OCI-LY7 (cell line): ENCODE measurements at regions not wholly inside any gene's neighbourhood (a gene's known extent, or its start where the extent isn't known, plus 50 kb on each side); places are given as distances from the start of the nearest gene placed in this dataset.

Source experiments
- BruUV-seq: library from RNA; stranded (reverse); fragments of 400-500 nt; replicated peaks from 2 replicates; lab custom pipeline; 2021; lab: Mats Ljungman, UMichigan
- CTCF ChIA-PET: fragments of 300-600 bp; sonication (Branson Sonifier 250); formaldehyde crosslinking; loops from one replicate; lab custom pipeline; 2022; ENCODE audit warnings: antibody characterized with exemption; ENCODE audit not compliant: unreplicated experiment; lab: Charles Lee
- POLR2A ChIA-PET: fragments of 300-600 bp; sonication (Branson Sonifier 250); formaldehyde crosslinking; loops from one replicate; lab custom pipeline; 2022; ENCODE audit warnings: antibody characterized with exemption; lab: Charles Lee
- DNase-seq: peaks from one replicate; pipeline ENCODE4 v3.0.0-alpha.2; 2015; ENCODE audit warnings: low spot score
- H2AFZ ChIP-seq: fragments of 200-600 bp; sonication (generic), shearing (Covaris generic); 2 replicates; pipeline ENCODE4 v1.6.1; 2014; ENCODE audit warnings: mild to moderate bottlenecking, antibody characterized with exemption, low read length, moderate library complexity
- H3K27ac ChIP-seq: fragments of 200-600 bp; sonication (generic); 2 replicates; pipeline ENCODE4 v1.5.1; 2014; ENCODE audit warnings: mixed run types, low read depth, mild to moderate bottlenecking, moderate library complexity, low read length, inconsistent platforms; ENCODE audit not compliant: poor library complexity, severe bottlenecking
- H3K36me3 ChIP-seq: fragments of 200-600 bp; sonication (generic); 2 replicates; pipeline ENCODE4 v1.6.1; 2014; ENCODE audit warnings: mild to moderate bottlenecking, antibody characterized with exemption, low read length, moderate library complexity, mixed read lengths; ENCODE audit not compliant: insufficient read depth
- H3K4me1 ChIP-seq: fragments of 200-600 bp; sonication (generic); 2 replicates; pipeline ENCODE4 v1.5.1; 2014; ENCODE audit warnings: mild to moderate bottlenecking, low read length; ENCODE audit not compliant: insufficient read depth, poor library complexity, severe bottlenecking
- H3K4me2 ChIP-seq: fragments of 200-600 bp; sonication (generic); 2 replicates; pipeline ENCODE4 v1.6.1; 2014; ENCODE audit warnings: mild to moderate bottlenecking, low read length
- H3K4me3 ChIP-seq: fragments of 200-600 bp; sonication (generic); 2 replicates; pipeline ENCODE4 v1.5.1; 2014; ENCODE audit warnings: mild to moderate bottlenecking, low read depth, low read length; ENCODE audit not compliant: poor library complexity, severe bottlenecking
- H3K79me2 ChIP-seq: fragments of 200-600 bp; sonication (generic); 2 replicates; pipeline ENCODE4 v1.6.1; 2016; ENCODE audit warnings: low read depth, mild to moderate bottlenecking, low read length, moderate library complexity, mixed read lengths; ENCODE audit not compliant: insufficient read depth
- H3K9me2 ChIP-seq: fragments of 200-600 bp; sonication (generic); 2 replicates; pipeline ENCODE4 v1.6.1; 2016; ENCODE audit warnings: mild to moderate bottlenecking, low read length, mixed read lengths; ENCODE audit not compliant: insufficient read depth
- H3K9me3 ChIP-seq: fragments of 200-600 bp; sonication (generic); 2 replicates; pipeline ENCODE4 v1.6.1; 2014; ENCODE audit warnings: mild to moderate bottlenecking, mixed run types, low read length, mixed read lengths
- H4K20me1 ChIP-seq: fragments of 200-600 bp; sonication (generic); 2 replicates; pipeline ENCODE4 v1.6.1; 2014; ENCODE audit warnings: mild to moderate bottlenecking, antibody characterized with exemption, low read length, moderate library complexity, mixed read lengths; ENCODE audit not compliant: insufficient read depth
- EZH2phosphoT487 ChIP-seq: fragments of 200-600 bp; sonication (generic); IDR thresholded peaks from 2 replicates; pipeline ENCODE4 v1.6.1; 2018; ENCODE audit warnings: low read depth, borderline replicate concordance, mild to moderate bottlenecking, mixed run types, antibody characterized with exemption, low read length, moderate library complexity, mixed read lengths
- intact Hi-C: fragments of 100-400 bp; cut with micrococcal nuclease; formaldehyde crosslinking; loops from one replicate; pipeline ENCODE4 v1.10.0; 2022; ENCODE audit not compliant: unreplicated experiment
- TF ChIP-seq, protein P1 (sequence below): fragments of 200-600 bp; sonication (generic); conservative IDR thresholded peaks from 2 replicates; pipeline ENCODE4 v1.5.1; 2014; ENCODE audit warnings: mild to moderate bottlenecking, antibody characterized with exemption, low read length, moderate library complexity, mixed read lengths

DNA sequence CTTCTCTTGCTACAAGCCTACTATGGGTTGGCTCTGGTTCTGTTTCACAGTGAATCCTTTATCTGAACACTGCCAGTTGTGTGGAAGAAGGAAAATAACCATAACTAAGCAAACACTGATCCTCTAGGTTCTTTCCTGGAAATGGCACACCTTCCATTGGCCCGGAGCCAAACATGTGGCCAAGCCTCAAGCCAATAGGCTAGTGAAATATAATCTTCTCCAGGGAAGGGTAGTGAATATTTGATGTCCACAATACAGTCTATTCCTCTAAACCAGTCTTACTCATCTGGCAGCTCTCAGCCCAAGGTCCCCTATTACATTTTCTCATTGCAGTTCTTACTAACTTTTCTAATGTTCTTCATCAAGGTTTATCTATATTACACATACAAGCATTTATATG lies 921.3 kb downstream of the TUSC7 start:
- Histone ChIP-seq H2AFZ (no peak overlapping the region), H3K27ac (no peak overlapping the region), H3K36me3 (no peaks in the 10 kb centered on the region), H3K4me3 (no peak overlapping the region), H3K4me2 (no peak overlapping the region), H3K9me2 (no peaks in the 10 kb centered on the region), H3K4me1 (no peaks in the 10 kb centered on the region), H3K9me3 (no peaks in the 10 kb centered on the region), H3K79me2 (no peaks in the 10 kb centered on the region), H4K20me1 (no peaks in the 10 kb centered on the region)
- TF ChIP-seq EZH2phosphoT487 = no peak
- intact Hi-C loops = no loop called here
- no peak for DNase-seq
- no TSS peak for BruUV-seq
- POLR2A ChIA-PET = interaction anchor here (0.7 to 1.4 kb wide), 2 partner anchors 21 to 238 kb away, joined by 3 read pairs; no protein-coding TSS in a partner anchor
- CTCF ChIA-PET = no interaction called here

DNA sequence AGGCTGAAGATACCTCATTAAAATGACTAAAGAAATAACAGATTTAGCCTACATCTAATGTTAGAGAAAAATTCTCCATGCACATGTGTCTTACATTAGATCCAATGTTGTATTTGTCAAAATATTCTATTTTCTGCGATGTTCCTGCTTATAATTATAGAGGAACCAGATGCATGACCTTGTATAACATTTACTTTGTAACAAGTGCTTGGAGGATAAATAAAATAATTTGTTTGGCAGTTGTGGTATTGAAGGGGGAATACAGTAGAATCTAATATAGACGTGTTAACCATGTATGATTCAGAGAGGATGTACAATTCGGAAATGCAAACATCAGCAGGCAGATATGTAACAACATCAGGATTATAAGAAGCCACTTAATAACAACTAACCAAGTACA lies 922.2 kb downstream of the TUSC7 start:
- no peak for DNase-seq
- H3K4me1 ChIP-seq = no peaks in the 10 kb centered on the region
- H3K9me2 ChIP-seq = no peaks in the 10 kb centered on the region
- H3K4me3 ChIP-seq = no peak overlapping the region
- no TSS peak for BruUV-seq
- no peaks in the 10 kb centered on the region for H3K36me3 ChIP-seq
- POLR2A ChIA-PET = interaction anchor here (0.7 to 1.4 kb wide), 2 partner anchors 21 to 237 kb away, joined by 3 read pairs; no protein-coding TSS in a partner anchor
- H3K9me3 ChIP-seq = no peaks in the 10 kb centered on the region
- H4K20me1 ChIP-seq = no peaks in the 10 kb centered on the region
- CTCF ChIA-PET = no interaction called here
- TF ChIP-seq, protein P1, sequence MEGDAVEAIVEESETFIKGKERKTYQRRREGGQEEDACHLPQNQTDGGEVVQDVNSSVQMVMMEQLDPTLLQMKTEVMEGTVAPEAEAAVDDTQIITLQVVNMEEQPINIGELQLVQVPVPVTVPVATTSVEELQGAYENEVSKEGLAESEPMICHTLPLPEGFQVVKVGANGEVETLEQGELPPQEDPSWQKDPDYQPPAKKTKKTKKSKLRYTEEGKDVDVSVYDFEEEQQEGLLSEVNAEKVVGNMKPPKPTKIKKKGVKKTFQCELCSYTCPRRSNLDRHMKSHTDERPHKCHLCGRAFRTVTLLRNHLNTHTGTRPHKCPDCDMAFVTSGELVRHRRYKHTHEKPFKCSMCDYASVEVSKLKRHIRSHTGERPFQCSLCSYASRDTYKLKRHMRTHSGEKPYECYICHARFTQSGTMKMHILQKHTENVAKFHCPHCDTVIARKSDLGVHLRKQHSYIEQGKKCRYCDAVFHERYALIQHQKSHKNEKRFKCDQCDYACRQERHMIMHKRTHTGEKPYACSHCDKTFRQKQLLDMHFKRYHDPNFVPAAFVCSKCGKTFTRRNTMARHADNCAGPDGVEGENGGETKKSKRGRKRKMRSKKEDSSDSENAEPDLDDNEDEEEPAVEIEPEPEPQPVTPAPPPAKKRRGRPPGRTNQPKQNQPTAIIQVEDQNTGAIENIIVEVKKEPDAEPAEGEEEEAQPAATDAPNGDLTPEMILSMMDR = no peak
- no peak for TF ChIP-seq EZH2phosphoT487
- H2AFZ ChIP-seq = no peak overlapping the region
- no peak overlapping the region for H3K4me2 ChIP-seq
- no peaks in the 10 kb centered on the region for H3K79me2 ChIP-seq
- intact Hi-C loops = no loop called here
- no peak overlapping the region for H3K27ac ChIP-seq

DNA sequence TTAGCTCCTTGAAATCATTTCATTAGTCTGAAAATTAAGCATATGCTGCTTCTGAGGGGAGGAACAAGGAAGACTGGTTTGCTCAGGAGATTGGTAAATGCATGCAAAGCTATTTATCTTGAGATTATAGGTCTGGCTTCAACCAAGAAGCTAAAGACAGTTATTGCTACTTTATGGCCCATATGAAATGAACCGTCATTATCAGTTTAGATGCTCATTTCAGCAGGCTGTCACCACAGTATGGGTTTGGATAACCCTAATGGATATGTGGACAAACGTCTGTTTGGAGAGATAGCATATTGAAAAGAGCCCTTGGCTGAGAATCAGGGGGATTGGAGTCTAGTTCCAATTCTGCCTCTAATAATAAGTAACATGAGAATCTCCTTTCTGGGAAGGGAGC lies 922.6 kb downstream of the TUSC7 start:
- no peak for DNase-seq
- Histone ChIP-seq H3K36me3 (no peaks in the 10 kb centered on the region), H4K20me1 (no peaks in the 10 kb centered on the region), H3K27ac (no peak overlapping the region), H3K9me2 (no peaks in the 10 kb centered on the region), H3K79me2 (no peaks in the 10 kb centered on the region), H3K4me3 (no peak overlapping the region), H2AFZ (no peak overlapping the region), H3K4me1 (no peaks in the 10 kb centered on the region), H3K9me3 (no peaks in the 10 kb centered on the region), H3K4me2 (no peak overlapping the region)
- TF ChIP-seq EZH2phosphoT487 = no peak
- TF ChIP-seq, protein P1 = no peak
- no TSS peak for BruUV-seq
- ChIA-PET POLR2A (interaction anchor here (1.4 kb wide), 1 partner anchor 22 kb away, joined by 3 read pairs; no protein-coding TSS in a partner anchor), CTCF (interaction anchor here (0.5 kb wide), 1 partner anchor 364 kb away, joined by 21 read pairs; no protein-coding TSS in a partner anchor)
- intact Hi-C loops = no loop called here
